AG10803 (cell line): ENCODE measurements at regions not wholly inside any gene's neighbourhood (a gene's known extent, or its start where the extent isn't known, plus 50 kb on each side); places are given as distances from the start of the nearest gene placed in this dataset.
"Not testable (repeated sequence)": the region's sequence is repeated elsewhere in the genome, so short reads cannot be mapped to it uniquely, and the experiment has no call there.

Experiments
- DNase-seq: peaks from one replicate; pipeline ENCODE4 v3.0.0; 2010; ENCODE audit warnings: low read depth
- H3K4me3 ChIP-seq: 2 replicates; pipeline ENCODE4 v1.5.1; 2011; ENCODE audit warnings: mild to moderate bottlenecking, low read length, control low read depth
- TF ChIP-seq, protein P1 (sequence below): conservative IDR thresholded peaks from 2 replicates; pipeline ENCODE4 v1.5.1; 2011; ENCODE audit warnings: mild to moderate bottlenecking, low read length, control low read depth, inconsistent platforms

- TF ChIP-seq, protein P1, sequence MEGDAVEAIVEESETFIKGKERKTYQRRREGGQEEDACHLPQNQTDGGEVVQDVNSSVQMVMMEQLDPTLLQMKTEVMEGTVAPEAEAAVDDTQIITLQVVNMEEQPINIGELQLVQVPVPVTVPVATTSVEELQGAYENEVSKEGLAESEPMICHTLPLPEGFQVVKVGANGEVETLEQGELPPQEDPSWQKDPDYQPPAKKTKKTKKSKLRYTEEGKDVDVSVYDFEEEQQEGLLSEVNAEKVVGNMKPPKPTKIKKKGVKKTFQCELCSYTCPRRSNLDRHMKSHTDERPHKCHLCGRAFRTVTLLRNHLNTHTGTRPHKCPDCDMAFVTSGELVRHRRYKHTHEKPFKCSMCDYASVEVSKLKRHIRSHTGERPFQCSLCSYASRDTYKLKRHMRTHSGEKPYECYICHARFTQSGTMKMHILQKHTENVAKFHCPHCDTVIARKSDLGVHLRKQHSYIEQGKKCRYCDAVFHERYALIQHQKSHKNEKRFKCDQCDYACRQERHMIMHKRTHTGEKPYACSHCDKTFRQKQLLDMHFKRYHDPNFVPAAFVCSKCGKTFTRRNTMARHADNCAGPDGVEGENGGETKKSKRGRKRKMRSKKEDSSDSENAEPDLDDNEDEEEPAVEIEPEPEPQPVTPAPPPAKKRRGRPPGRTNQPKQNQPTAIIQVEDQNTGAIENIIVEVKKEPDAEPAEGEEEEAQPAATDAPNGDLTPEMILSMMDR = no peak
- H3K4me3 ChIP-seq = no peak overlapping the region
- no peak for DNase-seq
Measured at GRCh38 chr12:42002563-42002962, 142.1 kb downstream of the GXYLT1 start.

- TF ChIP-seq, protein P1 = no peak
- DNase-seq = no peak
- H3K4me3 ChIP-seq = no peak overlapping the region
Measured at GRCh38 chr12:41998436-41998835, 146.2 kb downstream of the GXYLT1 start.

DNA sequence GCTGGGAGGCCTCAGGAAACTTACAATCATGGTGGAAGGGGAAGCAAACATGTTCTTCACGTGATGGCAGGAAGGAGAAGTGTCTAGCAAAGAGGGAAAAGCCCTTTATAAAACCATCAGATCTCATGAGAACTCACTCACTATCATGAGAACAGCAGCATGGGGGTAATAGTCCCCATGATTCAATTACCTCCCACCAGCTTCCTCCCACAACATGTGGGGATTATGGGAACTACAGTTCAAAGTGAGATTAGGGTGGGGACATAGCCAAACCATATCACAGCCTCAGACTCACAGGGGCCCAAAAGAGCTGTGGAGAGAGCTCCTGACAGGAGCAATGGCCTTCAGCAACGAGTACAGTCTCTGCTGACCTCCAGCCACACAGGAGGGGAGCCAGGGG, 151.4 kb downstream of the GXYLT1 start:
- no peak for DNase-seq
- TF ChIP-seq, protein P1 = no peak
- no peak overlapping the region for H3K4me3 ChIP-seq

- TF ChIP-seq, protein P1 = no peak
- H3K4me3 ChIP-seq = no peak overlapping the region
- DNase-seq = no peak
Measured at GRCh38 chr12:41992692-41993215, 151.9 kb downstream of the GXYLT1 start.

DNA sequence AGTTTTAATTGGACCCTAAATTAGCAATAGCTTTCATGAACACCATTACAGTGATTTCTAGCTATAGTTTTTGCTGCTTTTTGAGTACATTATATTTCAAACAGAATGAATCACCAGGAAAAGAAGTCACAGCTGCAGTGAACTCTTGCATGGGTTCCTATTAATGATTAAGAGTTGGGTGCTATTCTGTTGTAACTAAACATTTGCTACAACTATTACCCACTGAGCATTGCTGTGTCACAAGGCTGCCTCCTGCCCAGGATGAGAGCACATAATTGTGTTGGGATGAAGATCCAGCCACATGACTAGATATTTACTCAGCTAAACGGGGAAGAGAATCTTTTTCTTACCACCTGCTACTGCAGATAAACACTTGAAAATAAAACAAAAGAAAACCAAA, 152.7 kb downstream of the GXYLT1 start:
- no peak for DNase-seq
- TF ChIP-seq, protein P1 = no peak
- H3K4me3 ChIP-seq = no peak overlapping the region

DNA sequence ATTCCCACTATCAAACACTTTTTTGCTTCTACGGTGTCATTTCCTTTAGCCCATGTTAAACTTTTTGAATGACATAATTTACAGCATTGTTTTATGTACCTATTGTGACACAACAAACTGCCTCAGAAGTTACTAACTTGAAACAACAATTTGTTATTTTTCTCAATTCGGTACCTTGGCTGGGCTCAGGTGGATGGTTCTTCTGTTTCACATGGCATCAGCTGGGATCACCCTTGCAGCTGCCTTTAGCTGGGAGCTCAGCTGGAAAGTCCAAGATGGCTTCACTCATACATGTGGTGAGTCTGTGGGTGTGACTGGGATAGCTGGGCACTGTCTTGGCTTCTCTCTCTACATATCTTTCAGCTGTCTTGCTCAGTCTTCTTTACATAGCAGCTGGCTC, 156.0 kb downstream of the GXYLT1 start:
- no peak for DNase-seq
- TF ChIP-seq, protein P1 = no peak
- no peak overlapping the region for H3K4me3 ChIP-seq

DNA sequence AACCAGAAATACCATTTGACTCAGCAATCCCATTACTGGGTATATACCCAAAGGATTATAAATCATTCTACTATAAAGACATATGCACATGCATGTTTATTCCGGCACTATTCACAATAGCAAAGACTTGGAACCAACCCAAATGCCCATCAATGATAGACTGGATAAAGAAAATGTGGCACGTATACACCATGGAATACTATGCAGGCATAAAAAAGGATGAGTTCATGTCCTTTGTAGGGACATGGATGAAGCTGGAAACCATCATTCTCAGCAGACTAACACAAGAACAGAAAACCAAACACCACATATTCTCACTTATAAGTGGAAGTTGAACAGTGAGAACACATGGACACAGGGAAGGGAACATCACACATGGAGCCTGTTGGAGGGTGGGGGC, 158.2 kb downstream of the GXYLT1 start:
- DNase-seq = not testable (repeated sequence)

DNA sequence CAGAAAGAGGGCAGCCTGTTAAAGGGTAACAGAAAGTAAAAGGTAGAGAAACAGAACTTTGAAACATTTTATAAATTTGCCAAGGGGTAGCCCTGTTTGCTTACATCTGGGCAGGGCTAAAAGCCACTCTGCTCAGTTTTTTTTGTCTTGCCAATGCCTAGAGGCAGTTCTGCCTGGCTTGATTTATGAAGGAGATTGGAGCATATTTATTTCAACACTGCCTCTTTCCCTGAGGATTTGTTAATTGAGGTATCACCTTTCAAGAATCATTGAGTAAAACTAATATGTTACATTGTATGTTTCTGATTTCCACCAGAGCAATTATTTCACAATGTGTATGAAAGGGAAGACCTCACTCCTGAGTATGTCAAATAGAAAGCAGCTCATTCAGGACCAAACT, 160.8 kb downstream of the GXYLT1 start:
- no peak for DNase-seq
- TF ChIP-seq, protein P1 = no peak

More for the DNA sequence above, 158.2 kb downstream of the GXYLT1 start:
- H3K4me3 ChIP-seq = not testable (repeated sequence)

More for the DNA sequence above, 160.8 kb downstream of the GXYLT1 start:
- no peak overlapping the region for H3K4me3 ChIP-seq
